HepG2 (cell line): ENCODE measurements at regions not wholly inside any gene's neighbourhood (a gene's known extent, or its start where the extent isn't known, plus 50 kb on each side); places are given as distances from the start of the nearest gene placed in this dataset.

ENCODE experiments used
- ATAC-seq: fragments of 200-7000 bp; cut with Tn5 transposase; 3 replicates; pipeline ENCODE4 v1.9.1; 2020; ENCODE audit warnings: mild to moderate bottlenecking, moderate library complexity
- BruUV-seq: library from RNA; stranded (reverse); fragments of 400-500 nt; replicated peaks from 2 replicates; lab custom pipeline; 2021; lab: Mats Ljungman, UMichigan
- CTCF ChIA-PET: fragments of 300-600 bp; formaldehyde crosslinking; extraction: SDS; loops from one replicate; lab custom pipeline; 2021; ENCODE audit warnings: low total read pairs, inconsistent platforms, low intra/inter-chr PET ratio; lab: Yijun Ruan, JAX
- POLR2A ChIA-PET: fragments of 350-600 bp; sonication (Branson Sonifier 250); formaldehyde crosslinking; loops from one replicate; lab custom pipeline; 2020; ENCODE audit warnings: antibody characterized with exemption, inconsistent platforms; lab: Yijun Ruan, JAX
- DNase-seq: peaks from one replicate; pipeline ENCODE4 v3.0.0-alpha.2; 2015; ENCODE audit warnings: low spot score
- FAIRE-seq: peaks from 3 replicates; lab custom pipeline; 2011; peaks lifted over from hg19 to GRCh38; lab: Jason Lieb, UNC
- H2AFZ ChIP-seq: one replicate; pipeline ENCODE4 v1.6.1; 2011; ENCODE audit warnings: low read length, inconsistent platforms
- H3K27ac ChIP-seq: fragments of 300-600 bp; 3 replicates; pipeline ENCODE4 v1.8.0; 2011; ENCODE audit warnings: mixed run types, mild to moderate bottlenecking, mixed read lengths, low read length, inconsistent platforms; ENCODE audit not compliant: insufficient read depth; ENCODE audit errors: extremely low read length
- H3K27me3 ChIP-seq, 2 experiments: fragments of 200-600 bp in 1 of 2; 2 replicates in 1 of 2; 3 replicates in 1 of 2; pipeline versions ENCODE4 v1.6.0 to v1.8.0; 2011; ENCODE audit warnings: low read length in 2 of 2, mild to moderate bottlenecking in 2 of 2, moderate library complexity in 2 of 2, inconsistent platforms in 1 of 2; ENCODE audit not compliant: insufficient read depth in 2 of 2, control insufficient read depth in 1 of 2
- H3K36me3 ChIP-seq, 2 experiments: fragments of 200-600 bp in 1 of 2; replicated peaks in 1 of 2; 2 replicates in 1 of 2; 3 replicates in 1 of 2; pipeline versions ENCODE4 v1.5.1 to v1.8.0; 2011; ENCODE audit warnings: low read length in 2 of 2, inconsistent platforms in 1 of 2; ENCODE audit not compliant: insufficient read depth in 2 of 2, control insufficient read depth in 1 of 2
- H3K4me1 ChIP-seq: 2 replicates; pipeline ENCODE4 v1.5.1; 2012; ENCODE audit warnings: low read length, inconsistent platforms; ENCODE audit not compliant: insufficient read depth
- H3K4me2 ChIP-seq: 2 replicates; pipeline ENCODE4 v1.6.0; 2011; ENCODE audit warnings: low read depth, low read length, inconsistent platforms
- H3K4me3 ChIP-seq, 3 experiments: fragments of 200-600 bp in 1 of 3; sonication (generic), shearing (Covaris generic) in 1 of 3; replicated peaks in 1 of 3; 2 replicates each; pipeline ENCODE4 v1.5.1; 2011 to 2016; ENCODE audit warnings: low read length in 3 of 3, inconsistent platforms in 2 of 3, low read depth in 2 of 3, mild to moderate bottlenecking in 2 of 3, control low read depth in 1 of 3, mixed read lengths in 1 of 3; ENCODE audit not compliant: insufficient read depth in 1 of 3
- H3K79me2 ChIP-seq: one replicate; pipeline ENCODE4 v1.6.1; 2011; ENCODE audit warnings: low read length, inconsistent platforms; ENCODE audit not compliant: insufficient read depth
- H3K9ac ChIP-seq: 2 replicates; pipeline ENCODE4 v1.6.0; 2011; ENCODE audit warnings: mild to moderate bottlenecking, low read depth, low read length, inconsistent platforms; ENCODE audit not compliant: insufficient read depth
- H3K9me3 ChIP-seq: 2 replicates; pipeline ENCODE4 v1.5.1; 2012; ENCODE audit warnings: mild to moderate bottlenecking, low read length
- H4K20me1 ChIP-seq: 2 replicates; pipeline ENCODE4 v1.6.0; 2011; ENCODE audit warnings: inconsistent platforms, mild to moderate bottlenecking, low read length, moderate library complexity; ENCODE audit not compliant: insufficient read depth
- BRD4 ChIP-seq: sonication (generic); formaldehyde crosslinking; IDR thresholded peaks from 2 replicates; pipeline ENCODE4 v1.4.0; 2020; ENCODE audit warnings: missing genetic modification reagents
- HNF4A ChIP-seq: sonication (generic); formaldehyde crosslinking; IDR thresholded peaks from 2 replicates; pipeline ENCODE4 v1.4.0; 2020; ENCODE audit warnings: missing genetic modification reagents
- JARID2 ChIP-seq: sonication (generic); formaldehyde crosslinking; IDR thresholded peaks from 2 replicates; pipeline ENCODE4 v1.8.1; 2023; ENCODE audit warnings: missing genetic modification reagents, inconsistent platforms; ENCODE audit not compliant: insufficient replicate concordance
- KDM1A ChIP-seq: IDR thresholded peaks from 2 replicates; pipeline ENCODE4 v1.6.1; 2016; ENCODE audit warnings: missing compliant biosample characterization
- PTBP1 ChIP-seq: fragments of 200-400 bp; formaldehyde crosslinking; IDR thresholded peaks from 2 replicates; pipeline ENCODE4 v1.6.1; 2018; ENCODE audit warnings: low read length, low read depth; ENCODE audit not compliant: poor library complexity, severe bottlenecking
- RFX1 ChIP-seq: fragments of 450-650 bp; IDR thresholded peaks from 2 replicates; pipeline ENCODE4 v1.6.1; 2017
- TAF1 ChIP-seq: sonication (generic); formaldehyde crosslinking; IDR thresholded peaks from 2 replicates; pipeline ENCODE4 v1.4.0; 2020; ENCODE audit warnings: missing genetic modification reagents
- TBX3 ChIP-seq: fragments of 450-650 bp; IDR thresholded peaks from 2 replicates; pipeline ENCODE4 v1.6.1; 2017; ENCODE audit warnings: antibody characterized with exemption, mild to moderate bottlenecking, inconsistent platforms, borderline replicate concordance
- ZNF121 ChIP-seq: sonication (generic); formaldehyde crosslinking; IDR thresholded peaks from 2 replicates; pipeline ENCODE4 v1.5.0; 2020; ENCODE audit warnings: mild to moderate bottlenecking, missing genetic modification reagents
- ZNF160 ChIP-seq: sonication (generic); formaldehyde crosslinking; IDR thresholded peaks from 2 replicates; pipeline ENCODE4 v1.8.0; 2022; ENCODE audit warnings: mild to moderate bottlenecking, inconsistent platforms, missing genetic modification reagents
- ZNF343 ChIP-seq: sonication (generic); formaldehyde crosslinking; IDR thresholded peaks from 2 replicates; pipeline ENCODE4 v1.4.0; 2020; ENCODE audit warnings: mild to moderate bottlenecking, missing genetic modification reagents
- WGBS: methylation state at CpG from one replicate; pipeline ENCODE4 v1.1.6; 2017; ENCODE audit warnings: low lambda C conversion rate; 5-methylcytosine and 5-hydroxymethylcytosine counted together
- in situ Hi-C: cut with HindIII; loops from 2 replicates; pipeline ENCODE4 v1.10.0; 2017; ENCODE audit warnings: low pct_unique_long_range_greater_than_20kb; ENCODE audit not compliant: extremely low pct_ligation_motif_present
- intact Hi-C: fragments of 100-400 bp; cut with micrococcal nuclease; formaldehyde crosslinking; loops from one replicate; pipeline ENCODE4 v1.10.0; 2022; ENCODE audit not compliant: unreplicated experiment
- TF ChIP-seq, protein P1 (sequence below): sonication (generic); formaldehyde crosslinking; IDR thresholded peaks from 2 replicates; pipeline ENCODE4 v1.4.0; 2020; ENCODE audit warnings: mild to moderate bottlenecking, missing genetic modification reagents
- TF ChIP-seq, protein P2 (sequence below): sonication (generic); formaldehyde crosslinking; IDR thresholded peaks from 2 replicates; pipeline ENCODE4 v1.4.0; 2020; ENCODE audit warnings: missing genetic modification reagents
- TF ChIP-seq, protein P3 (sequence below): sonication (generic); formaldehyde crosslinking; IDR thresholded peaks from 2 replicates; pipeline ENCODE4 v1.5.1; 2020; ENCODE audit warnings: missing genetic modification reagents, mild to moderate bottlenecking, borderline replicate concordance
- TF ChIP-seq, protein P4 (sequence below): IDR thresholded peaks from 2 replicates; pipeline ENCODE4 v1.4.0; 2020; ENCODE audit warnings: mild to moderate bottlenecking, missing genetic modification reagents
- TF ChIP-seq, protein P5 (sequence below): IDR thresholded peaks from 2 replicates; pipeline ENCODE4 v1.6.1; 2016; ENCODE audit warnings: missing genetic modification reagents, missing compliant biosample characterization

DNA sequence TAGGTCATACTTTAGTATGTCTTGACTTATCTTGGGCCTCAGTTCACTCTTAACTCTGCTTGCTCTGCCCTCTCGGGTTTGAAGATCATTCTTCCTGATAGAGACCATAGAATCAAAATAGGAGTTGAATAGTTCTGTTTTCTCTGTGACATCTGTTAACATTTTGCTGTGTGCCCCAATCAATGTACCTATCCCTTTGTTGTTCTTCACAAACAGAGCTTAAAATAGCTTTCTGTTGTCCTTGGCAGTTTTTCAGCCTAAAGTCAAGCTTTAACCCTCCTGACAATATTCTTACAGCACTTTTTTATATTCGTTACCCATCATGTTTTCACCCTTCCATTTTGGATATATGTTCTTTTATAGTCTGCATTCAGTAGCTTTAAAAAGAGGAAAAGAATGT is 724.5 kb upstream of the FANCL start:
- H3K79me2 ChIP-seq: no peaks in the 10 kb centered on the region
- TF ChIP-seq ZNF121 (CRISPR knock-in tag) (no peak), KDM1A (CRISPR knock-in tag) (no peak), PTBP1 (no peak), RFX1 (no peak)
- TF ChIP-seq, protein P1, sequence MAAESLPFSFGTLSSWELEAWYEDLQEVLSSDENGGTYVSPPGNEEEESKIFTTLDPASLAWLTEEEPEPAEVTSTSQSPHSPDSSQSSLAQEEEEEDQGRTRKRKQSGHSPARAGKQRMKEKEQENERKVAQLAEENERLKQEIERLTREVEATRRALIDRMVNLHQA (CRISPR knock-in tag): no peak
- TF ChIP-seq, all 625 proteins: peak for 0
- in situ Hi-C loops: no loop called here
- DNase-seq: no peak
- ATAC-seq: no peak
- no peak overlapping the region for H2AFZ ChIP-seq
- no TSS peak for BruUV-seq
- ChIA-PET CTCF (no interaction called here), POLR2A (no interaction called here)
- intact Hi-C loops: no loop called here
- H3K4me1 ChIP-seq: no peaks in the 10 kb centered on the region
- no peaks in the 10 kb centered on the region for H3K27me3 ChIP-seq
- H3K9ac ChIP-seq: no peak overlapping the region
- no peaks in the 10 kb centered on the region for H3K36me3 ChIP-seq
- FAIRE-seq: no peak
- H3K4me2 ChIP-seq: no peak overlapping the region
- H3K4me3 ChIP-seq: no peak overlapping the region
- 4% methylated on average over 2 of the region's 2 CpGs for WGBS
- H4K20me1 ChIP-seq: no peaks in the 10 kb centered on the region
- H3K27ac ChIP-seq: no peak overlapping the region
- H3K9me3 ChIP-seq: no peaks in the 10 kb centered on the region

DNA sequence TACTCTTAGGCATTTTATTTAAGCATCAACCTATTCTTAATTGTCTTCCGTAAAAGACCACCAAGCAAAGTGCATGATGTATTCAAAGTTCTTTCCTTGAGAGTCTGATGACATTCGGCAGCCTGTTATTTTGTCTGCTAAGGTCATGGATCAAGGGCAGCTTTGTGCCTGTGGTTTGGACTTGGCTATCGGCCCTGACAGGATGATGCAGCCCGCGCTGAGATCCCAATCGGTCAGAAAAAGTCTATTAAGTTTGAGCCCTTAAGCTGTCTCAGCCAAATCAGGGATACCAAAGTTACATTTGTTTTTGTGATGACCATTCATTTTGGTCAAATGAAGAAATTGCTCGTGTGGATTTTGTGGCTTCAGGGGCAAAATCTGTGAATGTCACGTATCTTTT is 718.9 kb upstream of the FANCL start:
- no peak for ATAC-seq
- Histone ChIP-seq H3K36me3 (no peaks in the 10 kb centered on the region), H2AFZ (no peak overlapping the region), H3K27ac (no peak overlapping the region), H3K79me2 (no peaks in the 10 kb centered on the region), H3K4me3 (no peak overlapping the region), H3K9ac (no peak overlapping the region), H3K27me3 (peaks cover 0 to 1% of the 10 kb centered on the region in 2 experiments; a peak in 1 of 5 replicates), H3K4me1 (no peaks in the 10 kb centered on the region), H4K20me1 (no peaks in the 10 kb centered on the region), H3K4me2 (no peak overlapping the region), H3K9me3 (no peaks in the 10 kb centered on the region)
- WGBS: 4% methylated on average over 8 of the region's 8 CpGs
- TF ChIP-seq JARID2: no peak
- TF ChIP-seq, protein P2, sequence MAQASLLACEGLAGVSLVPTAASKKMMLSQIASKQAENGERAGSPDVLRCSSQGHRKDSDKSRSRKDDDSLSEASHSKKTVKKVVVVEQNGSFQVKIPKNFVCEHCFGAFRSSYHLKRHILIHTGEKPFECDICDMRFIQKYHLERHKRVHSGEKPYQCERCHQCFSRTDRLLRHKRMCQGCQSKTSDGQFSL (CRISPR knock-in tag): no peak
- TF ChIP-seq, protein P3, sequence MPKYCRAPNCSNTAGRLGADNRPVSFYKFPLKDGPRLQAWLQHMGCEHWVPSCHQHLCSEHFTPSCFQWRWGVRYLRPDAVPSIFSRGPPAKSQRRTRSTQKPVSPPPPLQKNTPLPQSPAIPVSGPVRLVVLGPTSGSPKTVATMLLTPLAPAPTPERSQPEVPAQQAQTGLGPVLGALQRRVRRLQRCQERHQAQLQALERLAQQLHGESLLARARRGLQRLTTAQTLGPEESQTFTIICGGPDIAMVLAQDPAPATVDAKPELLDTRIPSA (CRISPR knock-in tag): no peak
- TF ChIP-seq BRD4 (CRISPR knock-in tag): no peak
- TF ChIP-seq TAF1 (CRISPR knock-in tag): no peak
- no peak for TF ChIP-seq ZNF343 (CRISPR knock-in tag)
- TF ChIP-seq, protein P4, sequence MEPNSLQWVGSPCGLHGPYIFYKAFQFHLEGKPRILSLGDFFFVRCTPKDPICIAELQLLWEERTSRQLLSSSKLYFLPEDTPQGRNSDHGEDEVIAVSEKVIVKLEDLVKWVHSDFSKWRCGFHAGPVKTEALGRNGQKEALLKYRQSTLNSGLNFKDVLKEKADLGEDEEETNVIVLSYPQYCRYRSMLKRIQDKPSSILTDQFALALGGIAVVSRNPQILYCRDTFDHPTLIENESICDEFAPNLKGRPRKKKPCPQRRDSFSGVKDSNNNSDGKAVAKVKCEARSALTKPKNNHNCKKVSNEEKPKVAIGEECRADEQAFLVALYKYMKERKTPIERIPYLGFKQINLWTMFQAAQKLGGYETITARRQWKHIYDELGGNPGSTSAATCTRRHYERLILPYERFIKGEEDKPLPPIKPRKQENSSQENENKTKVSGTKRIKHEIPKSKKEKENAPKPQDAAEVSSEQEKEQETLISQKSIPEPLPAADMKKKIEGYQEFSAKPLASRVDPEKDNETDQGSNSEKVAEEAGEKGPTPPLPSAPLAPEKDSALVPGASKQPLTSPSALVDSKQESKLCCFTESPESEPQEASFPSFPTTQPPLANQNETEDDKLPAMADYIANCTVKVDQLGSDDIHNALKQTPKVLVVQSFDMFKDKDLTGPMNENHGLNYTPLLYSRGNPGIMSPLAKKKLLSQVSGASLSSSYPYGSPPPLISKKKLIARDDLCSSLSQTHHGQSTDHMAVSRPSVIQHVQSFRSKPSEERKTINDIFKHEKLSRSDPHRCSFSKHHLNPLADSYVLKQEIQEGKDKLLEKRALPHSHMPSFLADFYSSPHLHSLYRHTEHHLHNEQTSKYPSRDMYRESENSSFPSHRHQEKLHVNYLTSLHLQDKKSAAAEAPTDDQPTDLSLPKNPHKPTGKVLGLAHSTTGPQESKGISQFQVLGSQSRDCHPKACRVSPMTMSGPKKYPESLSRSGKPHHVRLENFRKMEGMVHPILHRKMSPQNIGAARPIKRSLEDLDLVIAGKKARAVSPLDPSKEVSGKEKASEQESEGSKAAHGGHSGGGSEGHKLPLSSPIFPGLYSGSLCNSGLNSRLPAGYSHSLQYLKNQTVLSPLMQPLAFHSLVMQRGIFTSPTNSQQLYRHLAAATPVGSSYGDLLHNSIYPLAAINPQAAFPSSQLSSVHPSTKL (CRISPR knock-in tag): no peak
- TF ChIP-seq HNF4A: no peak
- no peak for TF ChIP-seq ZNF160 (CRISPR knock-in tag)
- TF ChIP-seq TBX3: no peak
- TF ChIP-seq, protein P5, sequence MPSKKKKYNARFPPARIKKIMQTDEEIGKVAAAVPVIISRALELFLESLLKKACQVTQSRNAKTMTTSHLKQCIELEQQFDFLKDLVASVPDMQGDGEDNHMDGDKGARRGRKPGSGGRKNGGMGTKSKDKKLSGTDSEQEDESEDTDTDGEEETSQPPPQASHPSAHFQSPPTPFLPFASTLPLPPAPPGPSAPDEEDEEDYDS: no peak
- no peak for DNase-seq
- intact Hi-C loops: no loop called here
- no peak for FAIRE-seq
- CTCF ChIA-PET: no interaction called here
- BruUV-seq: no TSS peak
- in situ Hi-C loops: no loop called here
- POLR2A ChIA-PET: no interaction called here
